ENCODE measurements at regions not wholly inside any gene's neighbourhood (a gene's known extent, or its start where the extent isn't known, plus 50 kb on each side); places are given as distances from the start of the nearest gene placed in this dataset.
"Not testable (repeated sequence)": the region's sequence is repeated elsewhere in the genome, so short reads cannot be mapped to it uniquely, and the experiment has no call there.

DNA sequence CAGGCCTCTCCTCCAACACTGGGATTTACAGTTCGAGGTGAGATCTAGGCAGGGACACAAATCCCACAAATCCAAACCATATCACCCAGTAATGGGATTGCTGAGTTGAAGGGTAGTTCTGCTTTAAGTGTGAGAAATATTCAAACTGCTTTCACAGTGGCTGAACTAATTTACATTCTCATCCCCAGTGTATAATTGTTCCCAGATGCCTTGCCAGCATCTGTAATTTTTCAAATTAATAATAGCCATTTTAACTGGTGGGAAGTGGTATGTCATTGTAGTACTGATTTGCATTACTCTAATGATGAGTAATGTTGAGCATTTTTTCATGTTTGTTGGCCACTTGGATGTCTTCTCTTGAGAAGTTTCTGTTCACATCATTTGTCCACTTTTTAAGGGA, 592.8 kb upstream of the GRM3 start:
- no peak overlapping the region for H3K27ac ChIP-seq (ENCODE audit: low read length)
- H2AFZ ChIP-seq (ENCODE audit: low read depth, low read length): no peak overlapping the region
- H4K20me1 ChIP-seq (ENCODE audit: insufficient read depth, low read length): no peaks in the 10 kb centered on the region
- no peak overlapping the region for H3K9ac ChIP-seq (ENCODE audit: low read depth, low read length)
- H3K4me3 ChIP-seq (ENCODE audit: low read depth in 1 of 2, low read length in 2 of 2): no peak overlapping the region
- H3K27me3 ChIP-seq (ENCODE audit: insufficient read depth, low read length, poor library complexity): no peaks in the 10 kb centered on the region
- no peaks in the 10 kb centered on the region for H3K36me3 ChIP-seq (ENCODE audit: insufficient read depth, low read length)
- DNase-seq: no peak
- H3K79me2 ChIP-seq (ENCODE audit: insufficient read depth, low read length): no peaks in the 10 kb centered on the region
- H3K9me3 ChIP-seq (ENCODE audit: insufficient read depth, low read length, severe bottlenecking): no peaks in the 10 kb centered on the region
- no peaks in the 10 kb centered on the region for H3K4me1 ChIP-seq (ENCODE audit: insufficient read depth, low read length)
- ATAC-seq (ENCODE audit: insufficient read depth, low read depth): no peak
- H3K4me2 ChIP-seq (ENCODE audit: insufficient read depth, low read length): no peak overlapping the region
- TF ChIP-seq EZH2 (IDR thresholded peaks at IDR 0.05; ENCODE audit: borderline replicate concordance, low read depth, low read length, severe bottlenecking): no peak
- TF ChIP-seq, protein P1, sequence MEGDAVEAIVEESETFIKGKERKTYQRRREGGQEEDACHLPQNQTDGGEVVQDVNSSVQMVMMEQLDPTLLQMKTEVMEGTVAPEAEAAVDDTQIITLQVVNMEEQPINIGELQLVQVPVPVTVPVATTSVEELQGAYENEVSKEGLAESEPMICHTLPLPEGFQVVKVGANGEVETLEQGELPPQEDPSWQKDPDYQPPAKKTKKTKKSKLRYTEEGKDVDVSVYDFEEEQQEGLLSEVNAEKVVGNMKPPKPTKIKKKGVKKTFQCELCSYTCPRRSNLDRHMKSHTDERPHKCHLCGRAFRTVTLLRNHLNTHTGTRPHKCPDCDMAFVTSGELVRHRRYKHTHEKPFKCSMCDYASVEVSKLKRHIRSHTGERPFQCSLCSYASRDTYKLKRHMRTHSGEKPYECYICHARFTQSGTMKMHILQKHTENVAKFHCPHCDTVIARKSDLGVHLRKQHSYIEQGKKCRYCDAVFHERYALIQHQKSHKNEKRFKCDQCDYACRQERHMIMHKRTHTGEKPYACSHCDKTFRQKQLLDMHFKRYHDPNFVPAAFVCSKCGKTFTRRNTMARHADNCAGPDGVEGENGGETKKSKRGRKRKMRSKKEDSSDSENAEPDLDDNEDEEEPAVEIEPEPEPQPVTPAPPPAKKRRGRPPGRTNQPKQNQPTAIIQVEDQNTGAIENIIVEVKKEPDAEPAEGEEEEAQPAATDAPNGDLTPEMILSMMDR (IDR thresholded peaks at IDR 0.05; ENCODE audit: borderline replicate concordance, extremely low read depth, low read length, poor library complexity, severe bottlenecking): no peak

DNA sequence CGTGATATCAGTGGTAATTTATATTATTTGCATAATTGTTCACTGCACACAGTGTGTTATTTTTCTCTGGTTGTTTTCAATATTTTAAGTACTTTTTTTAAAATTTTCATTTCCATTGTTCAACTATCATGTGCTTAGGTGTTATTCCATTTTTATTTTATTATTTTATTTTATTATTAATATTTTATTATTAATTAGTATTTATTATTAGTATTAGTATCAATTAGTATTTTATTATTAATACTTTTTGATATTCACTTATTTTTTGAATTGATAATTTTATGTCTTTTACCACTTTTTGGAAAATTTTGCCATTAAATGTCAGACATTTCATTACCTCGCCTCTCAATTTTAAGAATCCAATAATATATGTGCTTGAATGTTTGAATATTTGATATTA, 593.8 kb upstream of the GRM3 start:
- TF ChIP-seq, protein P1 (IDR thresholded peaks at IDR 0.05; ENCODE audit: borderline replicate concordance, extremely low read depth, low read length, poor library complexity, severe bottlenecking): no peak
- no peak for TF ChIP-seq EZH2 (IDR thresholded peaks at IDR 0.05; ENCODE audit: borderline replicate concordance, low read depth, low read length, severe bottlenecking)

DNA sequence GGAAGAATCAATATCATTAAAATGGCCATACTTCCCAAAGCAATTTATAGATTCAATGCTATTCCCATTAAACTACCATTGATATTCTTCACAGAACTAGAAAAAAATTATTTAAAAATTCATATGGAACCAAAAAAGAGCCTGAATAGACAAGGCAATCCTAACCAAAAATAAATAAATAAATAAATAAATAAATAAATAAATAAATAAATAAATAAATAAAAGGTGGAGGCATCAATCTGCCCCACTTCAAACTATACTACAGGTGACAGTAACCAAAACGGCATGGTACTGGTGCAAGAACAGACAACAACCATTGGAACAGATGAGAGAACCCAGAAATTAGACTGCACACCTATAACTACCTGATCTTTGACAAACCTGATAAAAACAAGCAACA, 598.5 kb upstream of the GRM3 start:
- not testable (repeated sequence) for H3K36me3 ChIP-seq (ENCODE audit: insufficient read depth, low read length); H3K79me2 ChIP-seq (ENCODE audit: insufficient read depth, low read length); H3K4me2 ChIP-seq (ENCODE audit: insufficient read depth, low read length); H3K9ac ChIP-seq (ENCODE audit: low read depth, low read length); H3K27ac ChIP-seq (ENCODE audit: low read length); H4K20me1 ChIP-seq (ENCODE audit: insufficient read depth, low read length); ATAC-seq (ENCODE audit: insufficient read depth, low read depth); DNase-seq; H3K4me3 ChIP-seq (ENCODE audit: low read depth in 1 of 2, low read length in 2 of 2); H3K27me3 ChIP-seq (ENCODE audit: insufficient read depth, low read length, poor library complexity); H3K9me3 ChIP-seq (ENCODE audit: insufficient read depth, low read length, severe bottlenecking); H3K4me1 ChIP-seq (ENCODE audit: insufficient read depth, low read length); H2AFZ ChIP-seq (ENCODE audit: low read depth, low read length)

More for the DNA sequence above, 593.8 kb upstream of the GRM3 start:
- Histone ChIP-seq H3K27me3 (ENCODE audit: insufficient read depth, low read length, poor library complexity) (no peaks in the 10 kb centered on the region), H3K4me2 (ENCODE audit: insufficient read depth, low read length) (no peak overlapping the region), H3K4me3 (ENCODE audit: low read depth in 1 of 2, low read length in 2 of 2) (no peak overlapping the region), H3K36me3 (ENCODE audit: insufficient read depth, low read length) (no peaks in the 10 kb centered on the region), H3K9me3 (ENCODE audit: insufficient read depth, low read length, severe bottlenecking) (no peaks in the 10 kb centered on the region), H3K79me2 (ENCODE audit: insufficient read depth, low read length) (no peaks in the 10 kb centered on the region), H2AFZ (ENCODE audit: low read depth, low read length) (no peak overlapping the region), H4K20me1 (ENCODE audit: insufficient read depth, low read length) (no peaks in the 10 kb centered on the region), H3K9ac (ENCODE audit: low read depth, low read length) (no peak overlapping the region), H3K27ac (ENCODE audit: low read length) (no peak overlapping the region), H3K4me1 (ENCODE audit: insufficient read depth, low read length) (no peaks in the 10 kb centered on the region)
- no peak for DNase-seq
- ATAC-seq (ENCODE audit: insufficient read depth, low read depth): no peak

DNA sequence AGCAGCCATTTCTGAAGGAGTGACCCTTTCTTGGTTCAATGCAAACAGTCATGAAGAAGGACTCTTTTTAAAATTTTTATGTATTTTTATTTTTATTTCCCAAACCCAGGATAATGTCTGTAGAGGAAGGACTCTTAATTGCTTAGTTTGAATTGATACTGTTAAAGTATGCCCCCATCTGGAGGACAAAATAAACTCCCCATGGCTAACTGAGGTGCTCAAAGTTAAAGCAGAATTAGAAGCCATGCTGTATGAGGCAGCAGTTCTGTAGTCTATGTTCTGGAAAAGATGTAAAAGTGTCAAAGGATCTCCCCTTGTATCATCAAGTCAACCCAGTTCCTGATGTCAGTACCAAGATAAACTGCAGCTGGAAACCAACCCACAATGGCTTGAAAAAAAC, 617.9 kb upstream of the GRM3 start:
- no peaks in the 10 kb centered on the region for H4K20me1 ChIP-seq (ENCODE audit: insufficient read depth, low read length)
- no peak overlapping the region for H3K4me3 ChIP-seq (ENCODE audit: low read depth in 1 of 2, low read length in 2 of 2)
- no peaks in the 10 kb centered on the region for H3K4me1 ChIP-seq (ENCODE audit: insufficient read depth, low read length)
- ATAC-seq (ENCODE audit: insufficient read depth, low read depth) (no peak), DNase-seq (no peak)
- no peaks in the 10 kb centered on the region for H3K36me3 ChIP-seq (ENCODE audit: insufficient read depth, low read length)
- no peaks in the 10 kb centered on the region for H3K9me3 ChIP-seq (ENCODE audit: insufficient read depth, low read length, severe bottlenecking)
- no peaks in the 10 kb centered on the region for H3K27me3 ChIP-seq (ENCODE audit: insufficient read depth, low read length, poor library complexity)
- no peak overlapping the region for H2AFZ ChIP-seq (ENCODE audit: low read depth, low read length)
- no peaks in the 10 kb centered on the region for H3K79me2 ChIP-seq (ENCODE audit: insufficient read depth, low read length)
- TF ChIP-seq, protein P1 (IDR thresholded peaks at IDR 0.05; ENCODE audit: borderline replicate concordance, extremely low read depth, low read length, poor library complexity, severe bottlenecking): no peak
- TF ChIP-seq EZH2 (IDR thresholded peaks at IDR 0.05; ENCODE audit: borderline replicate concordance, low read depth, low read length, severe bottlenecking): no peak
- H3K4me2 ChIP-seq (ENCODE audit: insufficient read depth, low read length): no peak overlapping the region
- H3K27ac ChIP-seq (ENCODE audit: low read length): no peak overlapping the region
- H3K9ac ChIP-seq (ENCODE audit: low read depth, low read length): no peak overlapping the region
